GM19395 (cell line): ENCODE measurements at regions not wholly inside any gene's neighbourhood (a gene's known extent, or its start where the extent isn't known, plus 50 kb on each side); places are given as distances from the start of the nearest gene placed in this dataset.
"Not testable (repeated sequence)": the region's sequence is repeated elsewhere in the genome, so short reads cannot be mapped to it uniquely, and the experiment has no call there.

Source experiments
- ATAC-seq: cut with Tn5 transposase; IDR thresholded peaks from one replicate; pipeline ENCODE4 v1.9.1; 2021; ENCODE audit warnings: mild to moderate bottlenecking, moderate library complexity; ENCODE audit not compliant: unreplicated experiment

DNA sequence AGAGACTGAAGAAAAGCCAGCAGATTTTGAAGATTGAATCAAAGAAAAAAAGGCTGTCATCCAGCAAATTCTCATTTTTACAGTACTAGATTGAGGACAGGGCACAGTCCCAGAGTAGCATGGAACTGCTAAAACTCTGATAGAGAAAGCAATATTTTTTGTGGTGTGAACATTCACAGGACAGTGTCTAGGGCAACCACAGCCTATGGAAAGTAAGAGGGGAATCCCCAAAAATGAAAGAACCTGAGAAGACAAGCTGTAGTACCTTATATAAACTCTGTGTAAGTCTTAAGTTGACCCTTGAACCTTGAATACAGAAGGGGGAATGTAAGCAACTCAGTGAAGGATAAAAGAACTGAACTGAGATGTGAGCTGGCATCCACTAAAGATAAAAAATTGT is 540.3 kb downstream of the HINT1 start:
- ATAC-seq = no peak

DNA sequence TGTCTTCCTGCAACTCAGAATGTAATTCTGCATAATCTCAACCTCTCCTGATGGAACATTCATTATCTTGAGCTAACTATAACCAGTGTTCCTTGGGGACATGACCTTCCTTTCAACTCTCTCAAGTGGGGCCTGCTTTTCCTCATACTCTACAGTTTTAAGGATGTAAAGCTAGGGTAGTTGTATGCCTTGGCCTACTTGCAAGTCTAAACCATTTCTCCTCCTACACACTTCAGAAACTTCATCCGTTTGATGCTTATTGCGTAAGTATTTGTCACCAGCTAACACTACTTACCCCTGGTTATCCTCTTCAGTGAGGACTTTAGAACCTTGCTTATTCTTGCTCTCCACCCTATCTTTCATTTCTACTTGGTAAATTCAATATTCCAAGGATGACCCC is 548.9 kb downstream of the HINT1 start:
- ATAC-seq = no peak

DNA sequence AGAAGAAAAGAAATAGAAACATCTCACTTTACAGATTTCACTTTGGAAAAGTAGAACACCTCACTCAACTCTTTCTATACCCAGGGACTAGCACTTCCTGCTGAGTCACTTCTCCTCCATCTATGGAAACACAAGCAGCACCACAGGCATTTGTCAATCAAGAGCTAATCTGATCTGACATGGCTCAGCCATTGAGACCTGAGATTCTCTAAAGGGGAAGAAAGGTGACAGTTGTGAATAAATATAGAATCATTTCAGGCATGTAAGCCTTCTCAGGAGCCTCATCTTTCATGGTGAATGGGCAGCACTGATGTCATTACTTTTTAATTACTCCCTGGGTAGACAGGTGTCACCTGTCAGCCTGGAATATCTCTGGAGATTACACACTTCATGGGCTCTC is 559.8 kb downstream of the HINT1 start:
- ATAC-seq = no peak

DNA sequence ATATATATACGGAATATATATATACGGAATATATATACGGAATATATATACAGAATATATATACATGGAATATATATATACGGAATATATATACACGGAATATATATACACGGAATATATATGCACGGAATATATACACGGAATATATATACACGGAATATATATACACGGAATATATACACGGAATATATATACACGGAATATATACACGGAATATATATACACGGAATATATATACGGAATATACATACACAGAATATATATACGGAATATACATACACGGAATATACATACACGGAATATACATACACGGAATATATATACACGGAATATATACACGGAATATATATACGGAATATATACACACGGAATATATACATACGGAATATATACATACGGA is 568.4 kb downstream of the HINT1 start:
- ATAC-seq = not testable (repeated sequence)

DNA sequence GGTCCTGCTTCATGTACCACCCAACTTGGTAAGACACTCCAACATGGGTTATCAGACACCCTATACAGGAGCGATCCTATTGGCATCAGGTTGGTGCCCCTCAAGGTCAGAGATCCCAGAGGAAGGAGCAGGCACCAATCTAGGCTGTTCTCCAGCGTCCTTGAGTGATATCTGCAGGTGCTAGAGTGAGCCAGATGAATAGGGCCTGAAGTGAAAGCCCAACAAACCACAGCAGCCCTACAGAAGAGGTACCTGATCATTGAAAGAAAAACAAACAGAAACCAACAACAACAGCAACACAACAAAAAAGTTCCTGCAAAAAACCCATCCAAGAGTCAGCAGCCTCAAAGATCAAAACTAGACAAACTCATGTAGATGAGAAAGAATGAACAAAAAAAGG is 584.8 kb downstream of the HINT1 start:
- ATAC-seq = no peak

DNA sequence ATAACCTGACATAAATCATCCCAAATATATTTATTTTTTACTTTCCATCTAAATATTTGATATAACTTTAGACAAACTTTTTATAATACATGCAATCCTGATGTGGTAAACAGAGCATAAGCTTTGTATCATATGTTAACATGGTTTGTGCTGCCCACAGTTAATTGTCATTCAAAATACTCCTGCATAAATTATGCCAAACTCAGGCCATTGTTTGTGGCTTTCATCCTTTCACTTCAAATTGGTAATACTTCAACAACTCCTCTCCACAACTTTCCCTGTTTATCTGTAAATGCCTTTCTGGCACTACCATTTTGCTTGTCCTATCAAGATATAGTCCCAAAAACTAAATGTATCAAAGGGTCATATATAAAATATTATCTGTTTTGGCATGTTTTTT is 586.7 kb downstream of the HINT1 start:
- no peak for ATAC-seq

DNA sequence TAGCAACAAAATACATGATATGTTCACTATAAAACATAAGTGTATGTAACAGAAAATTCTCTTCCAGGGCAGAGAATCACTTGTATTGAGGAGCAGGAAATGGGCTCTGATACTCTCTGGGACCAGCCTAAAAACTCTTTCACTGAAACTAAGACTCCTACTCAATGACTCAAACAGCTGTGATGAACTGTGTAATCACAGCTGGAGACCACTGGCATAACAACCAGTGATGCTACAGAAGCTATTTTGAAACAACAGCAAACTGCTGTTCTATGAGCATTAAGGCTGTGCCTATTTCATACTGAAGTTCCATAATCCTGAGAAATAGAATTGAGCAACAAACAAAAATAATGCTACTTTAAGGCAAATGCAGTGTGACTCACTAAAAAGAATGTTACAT is 594.0 kb downstream of the HINT1 start:
- ATAC-seq = peak; percentile 52

DNA sequence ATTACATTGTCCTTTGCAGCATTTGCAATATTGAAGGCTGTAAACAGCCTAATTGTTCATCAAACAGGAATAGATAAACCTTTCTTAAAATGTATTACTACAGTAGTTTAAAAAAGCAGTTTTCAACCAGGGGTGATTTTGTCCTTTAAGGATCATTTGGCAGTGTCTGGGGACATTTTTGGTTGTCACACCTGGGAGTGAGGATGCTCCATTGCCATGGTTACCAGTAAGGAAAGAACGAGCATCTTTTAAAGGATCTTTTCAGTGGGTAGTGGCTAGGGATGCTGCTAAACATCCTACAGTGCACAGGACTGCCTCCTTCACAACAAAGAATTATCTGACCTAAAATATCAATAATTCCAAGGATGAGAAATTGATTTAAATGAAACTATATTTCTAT is 596.3 kb downstream of the HINT1 start:
- ATAC-seq = no peak

DNA sequence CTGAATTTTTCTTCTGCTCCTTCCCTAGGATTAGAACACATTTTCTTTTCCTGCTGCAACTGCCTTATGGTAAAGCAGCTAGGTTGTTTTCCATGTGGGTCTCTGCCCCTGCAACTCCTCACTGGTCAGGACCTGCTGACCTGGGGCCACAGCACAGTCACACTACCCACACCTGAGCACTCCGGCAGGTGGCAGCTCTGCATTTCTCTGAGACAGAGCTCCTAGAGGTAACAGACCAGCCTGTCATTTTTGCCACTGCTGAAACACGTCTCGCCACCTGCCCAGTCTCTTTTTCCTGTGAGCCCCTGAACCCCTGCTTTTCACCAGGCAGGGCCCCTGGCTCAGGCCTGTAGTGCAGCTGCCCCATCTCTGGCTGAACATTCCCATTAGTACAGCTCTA is 609.6 kb downstream of the HINT1 start:
- no peak for ATAC-seq

DNA sequence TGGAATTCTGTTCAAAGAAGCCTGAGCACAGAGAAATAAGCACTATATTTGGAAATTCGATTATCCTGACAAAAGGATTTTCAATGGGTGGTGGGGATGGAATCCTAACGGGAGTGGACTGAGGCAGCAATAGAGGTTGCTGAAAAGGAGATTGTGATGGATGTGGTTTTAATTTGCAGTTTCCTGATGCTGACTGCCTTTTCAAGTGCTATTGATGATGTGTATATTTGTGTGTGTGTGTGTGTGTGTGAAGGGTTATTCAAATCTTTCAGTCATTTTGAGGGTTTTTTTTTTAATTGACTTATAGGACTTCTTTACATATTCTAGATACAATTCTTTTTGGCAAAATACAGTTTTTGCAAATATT is 614.5 kb downstream of the HINT1 start:
- ATAC-seq = no peak

DNA sequence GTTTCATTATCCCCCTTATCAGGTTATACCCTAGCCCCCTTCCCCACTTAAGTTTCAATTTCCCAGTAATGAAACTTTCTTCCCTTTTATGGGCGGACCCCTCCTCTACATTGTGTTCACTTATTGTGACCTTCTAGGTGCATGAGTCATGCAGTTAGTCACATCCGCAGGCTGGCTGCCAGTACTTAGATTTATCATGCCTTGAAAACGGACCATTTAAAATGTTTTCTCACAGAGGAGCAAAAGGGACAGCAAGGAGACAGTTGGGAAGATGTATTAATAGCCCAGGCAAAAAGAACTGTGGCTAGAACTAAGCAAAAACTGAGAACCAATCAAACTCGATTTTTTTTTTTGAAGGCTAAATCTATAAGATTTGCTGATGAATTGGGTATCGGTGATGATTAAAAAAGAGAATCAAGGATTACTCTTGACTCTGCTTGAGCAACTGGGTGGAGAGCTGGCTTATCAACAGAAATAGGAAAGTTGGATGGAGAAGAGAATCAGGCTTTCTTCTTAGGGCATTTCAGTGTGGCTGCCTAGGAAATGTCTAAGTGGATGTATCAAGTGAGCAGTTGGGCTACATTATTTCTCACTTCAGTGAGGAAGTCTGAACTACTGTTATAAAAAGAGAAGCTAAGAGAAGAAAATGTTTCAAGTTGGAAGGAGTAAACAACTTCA is 615.0 kb downstream of the HINT1 start:
- no peak for ATAC-seq

DNA sequence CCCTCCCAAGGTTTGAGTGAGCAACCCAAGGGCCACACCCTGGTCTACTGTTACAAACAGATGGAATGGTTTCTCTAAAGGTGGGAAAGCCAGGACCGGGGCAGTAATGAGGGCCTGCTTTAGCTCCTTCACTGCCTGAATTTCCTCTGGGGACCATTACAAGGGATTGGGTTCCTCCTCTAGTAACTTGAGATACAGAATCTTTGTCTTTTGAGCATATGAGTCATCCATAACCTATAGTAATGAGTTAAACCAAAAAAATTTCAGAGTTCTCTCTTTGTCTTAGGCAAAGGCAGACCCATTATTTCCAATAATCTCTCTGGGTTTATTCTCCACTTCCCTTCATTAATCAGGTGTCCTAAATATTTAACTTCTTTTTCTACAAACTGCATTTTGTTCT is 618.8 kb downstream of the HINT1 start:
- no peak for ATAC-seq

DNA sequence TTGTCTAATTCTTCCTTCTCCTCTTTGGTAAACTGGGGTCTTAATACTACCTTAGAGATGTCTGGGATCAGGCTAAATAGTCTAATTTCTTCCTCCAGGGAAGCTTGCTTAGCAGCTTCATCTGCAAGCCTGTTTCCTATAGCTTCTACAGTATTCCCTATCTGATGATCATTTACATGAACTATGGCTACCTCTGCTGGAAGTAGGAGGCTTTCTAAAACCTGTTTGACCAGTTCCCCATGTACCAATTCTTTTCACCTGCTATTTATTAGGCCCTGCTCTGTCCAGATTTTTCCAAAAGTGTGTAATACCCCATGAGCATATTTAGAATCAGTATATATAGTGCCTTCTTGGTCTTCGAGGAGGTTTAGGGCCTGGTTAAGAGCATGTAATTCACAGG is 619.8 kb downstream of the HINT1 start:
- no peak for ATAC-seq

DNA sequence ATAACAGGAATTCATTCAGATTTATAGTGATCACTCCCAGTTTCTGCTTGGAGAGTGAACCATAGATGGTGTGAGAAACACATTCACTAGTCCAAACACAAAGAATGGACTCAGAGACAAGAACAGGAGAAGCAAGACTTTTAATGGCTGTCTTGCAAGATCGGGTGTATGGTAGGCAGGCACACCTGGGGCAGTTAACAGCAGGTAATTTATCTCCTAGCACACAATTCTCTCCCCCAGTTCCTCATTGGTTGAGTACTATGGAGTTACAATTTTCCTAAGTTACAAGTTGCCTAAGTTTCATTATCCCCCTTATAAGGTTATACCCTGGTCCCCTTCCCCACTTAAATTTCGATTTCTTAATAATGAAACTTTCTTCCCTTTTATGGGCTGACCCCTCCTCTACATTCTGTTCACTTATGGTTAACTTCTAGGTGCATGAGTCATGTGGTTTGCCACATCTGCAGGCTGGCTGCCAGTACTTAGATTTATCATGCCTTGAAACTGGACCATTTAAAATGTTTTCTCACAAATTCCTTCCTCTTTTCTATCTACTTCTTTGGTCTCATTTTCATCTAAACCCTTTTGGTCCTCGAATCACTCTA is 623.3 kb downstream of the HINT1 start:
- peak; percentile 54 for ATAC-seq

DNA sequence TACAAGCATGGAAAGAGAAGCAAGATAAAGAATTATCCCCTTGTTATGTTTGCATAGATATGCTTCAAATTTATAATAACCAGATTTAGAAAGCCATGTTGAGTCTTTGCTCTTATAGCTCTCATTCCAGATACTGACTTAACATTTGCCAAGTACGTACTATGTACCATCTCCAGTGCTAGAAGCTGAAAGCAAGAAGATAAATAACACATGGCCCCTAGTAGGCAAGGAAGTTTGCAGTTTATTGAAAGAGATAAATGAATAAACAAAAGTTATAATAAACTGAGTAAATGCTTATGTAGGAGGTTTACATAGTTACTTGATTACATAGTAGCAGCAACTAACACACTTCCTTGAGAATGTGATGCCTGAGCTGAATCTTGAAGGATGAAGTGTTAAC is 628.4 kb downstream of the HINT1 start:
- ATAC-seq = no peak

DNA sequence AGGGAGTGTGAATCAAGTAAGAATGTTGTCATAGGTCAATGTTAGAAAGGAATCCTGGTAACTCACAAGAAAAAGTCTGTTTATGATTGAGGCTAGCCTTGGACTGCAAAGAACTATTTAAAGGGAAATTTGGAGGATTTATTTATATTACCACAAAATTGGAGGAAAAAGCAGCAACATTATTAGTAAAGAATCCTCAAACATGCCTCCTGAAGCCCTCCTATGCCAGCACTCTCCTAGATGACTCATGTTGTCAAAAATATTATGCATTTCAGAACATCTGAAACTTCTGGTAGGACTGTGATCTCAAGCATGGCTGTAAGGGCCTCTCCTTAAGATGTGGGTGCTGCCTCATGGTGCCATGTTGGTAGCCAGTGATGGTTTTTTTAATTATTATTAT is 628.5 kb downstream of the CHSY3 start:
- ATAC-seq = no peak

DNA sequence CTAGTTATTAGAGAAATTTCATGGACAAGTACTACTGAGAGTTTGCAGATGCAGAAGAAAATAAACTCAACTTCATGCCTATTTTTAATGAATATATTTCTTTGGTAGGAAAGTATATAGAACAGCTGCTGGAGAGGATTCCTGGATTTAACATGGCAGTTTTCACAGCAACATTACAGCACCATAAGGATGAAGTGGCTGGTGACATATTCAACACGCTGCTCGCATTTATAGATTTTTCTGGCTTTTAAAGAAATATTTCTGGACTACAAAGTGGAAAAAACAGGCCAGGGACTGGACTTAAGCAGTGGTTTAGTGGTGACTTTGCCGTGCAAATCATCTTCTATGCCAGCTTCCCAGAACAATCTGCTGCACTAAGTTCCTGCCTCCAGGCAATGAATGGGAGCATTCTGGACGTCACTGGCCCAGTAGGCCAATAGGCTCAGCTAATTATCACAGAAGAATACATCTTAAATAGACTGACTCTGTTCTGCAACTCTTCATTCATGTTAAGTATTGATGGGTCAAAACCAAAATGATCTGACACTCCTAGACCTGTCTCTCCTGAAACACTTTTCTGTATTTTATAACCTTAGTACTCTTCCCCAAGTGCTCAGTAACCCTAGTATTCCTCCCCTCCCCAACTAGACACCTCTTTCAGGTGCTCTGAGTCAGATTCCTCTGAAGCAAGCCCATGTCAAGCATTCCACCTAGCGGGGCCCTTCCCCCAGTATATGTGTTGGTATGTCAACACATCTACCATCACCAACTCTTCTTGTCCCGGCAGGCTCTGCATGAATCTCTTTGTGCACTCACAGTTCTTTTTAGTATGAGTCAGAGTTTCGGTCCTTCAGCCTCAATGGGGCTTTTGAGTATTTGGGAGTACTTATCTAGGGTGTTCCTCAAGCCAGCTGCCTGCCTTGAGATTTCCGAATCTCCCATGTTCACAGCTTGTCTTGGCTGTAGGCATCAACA is 625.5 kb downstream of the CHSY3 start:
- ATAC-seq = no peak

DNA sequence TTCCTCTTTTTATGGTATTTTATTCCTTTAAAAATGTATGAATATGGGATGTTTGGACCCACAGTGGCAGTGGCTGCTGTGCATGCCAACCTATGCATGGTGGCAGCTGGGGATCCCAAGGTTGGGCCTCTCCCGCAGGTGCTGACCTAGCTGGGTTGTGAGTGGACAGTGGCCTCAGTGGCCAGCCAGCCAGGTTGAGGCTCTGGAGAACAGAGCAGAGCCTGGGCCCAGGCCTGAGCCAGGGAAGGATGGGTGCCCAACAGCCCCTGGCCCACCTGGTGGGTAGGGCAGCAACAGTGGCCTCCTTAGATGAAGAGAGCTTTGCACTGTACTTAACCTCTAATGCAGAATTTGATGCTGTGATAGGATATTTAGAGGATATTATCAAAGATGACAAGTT is 624.8 kb downstream of the CHSY3 start:
- no peak for ATAC-seq

DNA sequence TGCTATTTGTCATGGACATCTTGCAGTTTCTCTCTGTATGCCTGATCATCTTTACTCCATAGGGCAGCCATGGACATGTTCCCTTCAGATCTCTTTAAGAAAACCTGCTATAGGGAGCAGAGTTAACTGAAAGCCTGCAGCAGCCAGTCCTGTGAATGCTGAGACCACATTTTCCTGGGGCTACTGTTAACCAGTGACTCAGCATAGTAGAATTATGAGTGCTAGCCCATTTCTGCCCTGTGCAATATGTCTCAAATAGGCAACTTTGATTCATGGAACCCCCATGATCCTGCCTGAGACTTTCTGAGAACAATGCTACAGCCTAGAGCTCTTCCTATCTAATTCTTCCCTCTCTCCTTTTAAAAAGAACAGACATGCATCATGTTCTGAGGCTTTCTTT is 624.2 kb downstream of the CHSY3 start:
- ATAC-seq = no peak

DNA sequence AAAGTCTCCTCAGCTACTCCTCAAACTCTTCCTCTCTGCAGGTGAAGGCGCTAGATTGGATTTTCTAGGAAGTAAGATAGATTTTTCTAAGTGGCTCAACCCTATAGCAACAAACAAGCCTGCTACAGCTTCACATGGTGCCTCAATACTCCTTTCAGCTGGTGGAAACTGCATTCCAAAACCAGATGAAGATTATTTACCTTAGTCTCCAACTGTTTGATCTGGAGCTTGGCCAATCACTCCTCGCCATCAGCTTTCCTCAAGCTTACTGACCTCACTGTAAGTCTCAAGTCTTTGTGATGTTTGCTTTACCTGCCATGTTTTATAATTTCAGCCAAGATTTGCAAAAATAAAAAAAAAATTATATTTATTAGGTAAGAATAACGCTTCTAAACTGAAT is 622.4 kb downstream of the CHSY3 start:
- no peak for ATAC-seq

DNA sequence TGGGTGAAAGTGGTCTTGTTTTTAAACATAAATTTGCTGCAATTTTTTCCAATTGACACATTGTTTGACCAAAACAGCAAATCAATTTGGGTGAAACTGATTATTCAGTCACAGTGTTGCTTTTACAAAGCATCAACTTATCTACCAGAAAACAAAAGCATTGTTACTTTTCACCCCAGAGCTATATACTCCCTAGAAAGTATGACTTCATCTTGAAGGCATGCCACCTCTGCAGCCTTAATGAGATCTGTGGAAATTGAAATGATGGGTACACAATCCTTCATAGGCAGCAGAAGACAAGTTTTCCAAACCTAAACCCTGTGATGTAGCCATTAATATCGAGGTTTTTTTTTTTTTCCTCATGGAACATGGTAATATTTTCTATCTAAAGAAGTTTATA is 615.9 kb downstream of the CHSY3 start:
- no peak for ATAC-seq
